GM19240 (cell line): ENCODE measurements at regions not wholly inside any gene's neighbourhood (a gene's known extent, or its start where the extent isn't known, plus 50 kb on each side); places are given as distances from the start of the nearest gene placed in this dataset.

Source experiments
- DNase-seq: peaks from one replicate; pipeline ENCODE4 v3.0.0; 2011; ENCODE audit warnings: low spot score; ENCODE audit not compliant: insufficient read length

- DNase-seq = no peak
Measured at GRCh38 chr6:149149653-149150052, 167.9 kb upstream of the TAB2 start.

DNA sequence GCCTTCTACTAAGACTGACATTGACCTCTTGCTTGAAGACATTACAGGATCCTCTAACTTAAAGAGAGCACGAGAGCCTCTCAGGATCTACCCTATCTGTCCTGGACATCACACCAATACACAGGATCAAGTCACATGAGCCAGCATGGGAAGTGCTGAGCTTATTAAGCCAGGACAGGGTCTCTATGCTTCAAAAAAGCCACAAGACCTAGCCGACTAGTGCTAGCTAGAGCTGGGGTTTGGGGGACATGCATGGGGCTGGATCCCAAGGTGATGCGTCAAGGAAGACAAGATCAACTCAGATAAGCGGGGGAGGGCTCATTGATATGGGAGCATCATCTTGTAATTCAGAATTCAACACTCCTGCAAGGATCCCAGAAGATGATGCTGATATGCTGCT, 167.2 kb upstream of the TAB2 start:
- no peak for DNase-seq

- no peak for DNase-seq
Measured at GRCh38 chr6:149150801-149151398, 166.6 kb upstream of the TAB2 start.

GRCh38 chr6:149152521-149152920, 165.0 kb upstream of the TAB2 start:
- no peak for DNase-seq

DNA sequence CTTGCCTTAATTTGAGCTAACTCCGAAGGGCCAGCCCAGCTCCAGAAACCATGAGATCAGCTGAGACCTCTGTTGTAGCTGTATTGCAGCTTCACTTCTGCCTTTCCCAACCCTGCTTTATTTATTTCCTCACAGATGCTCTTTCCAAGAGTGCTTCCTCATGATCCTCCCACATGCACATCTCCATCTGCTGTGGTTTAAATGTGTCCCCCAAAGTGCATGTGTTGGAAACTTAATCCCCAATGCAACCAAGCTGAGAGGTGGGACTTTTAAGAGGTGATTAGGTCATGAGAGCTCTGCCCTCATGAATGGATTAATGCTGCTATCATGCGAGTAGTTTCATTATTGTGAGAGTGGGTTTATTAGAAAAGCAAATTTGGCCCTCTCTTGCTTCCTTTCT, 164.4 kb upstream of the TAB2 start:
- DNase-seq = no peak

- no peak for DNase-seq
Measured at GRCh38 chr6:149153693-149154092, 163.8 kb upstream of the TAB2 start.

DNA sequence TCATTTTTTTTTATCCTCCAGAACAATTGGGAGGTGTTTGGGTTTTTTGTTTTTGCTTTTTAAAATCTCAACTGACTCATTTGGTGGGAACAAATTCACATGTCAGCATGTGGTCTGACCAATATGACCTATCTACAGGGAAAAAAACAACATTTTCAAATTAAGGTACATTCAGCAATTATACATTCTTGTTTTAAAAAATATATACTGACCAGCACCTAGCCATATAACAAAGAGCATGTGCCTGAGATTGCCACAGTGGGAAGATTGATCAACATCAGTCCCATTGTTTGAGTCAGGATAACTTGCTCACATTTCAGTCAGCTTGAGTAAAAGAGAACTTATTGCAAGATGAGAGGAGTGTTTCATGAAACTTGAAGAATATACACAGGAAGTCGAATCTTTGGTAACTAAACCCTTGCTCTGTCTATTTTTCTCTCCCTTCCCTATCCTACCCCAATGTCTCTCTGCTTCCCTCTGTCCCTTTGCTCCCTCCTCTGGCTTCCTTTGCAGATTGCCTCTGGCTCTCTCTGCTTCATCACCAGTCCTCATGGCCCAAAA, 163.2 kb upstream of the TAB2 start:
- DNase-seq = no peak

- DNase-seq = no peak
Measured at GRCh38 chr6:149157126-149157525, 160.4 kb upstream of the TAB2 start.

- no peak for DNase-seq
Measured at GRCh38 chr6:149158076-149158475, 159.4 kb upstream of the TAB2 start.

GRCh38 chr6:149160943-149161342, 156.6 kb upstream of the TAB2 start:
- no peak for DNase-seq

DNA sequence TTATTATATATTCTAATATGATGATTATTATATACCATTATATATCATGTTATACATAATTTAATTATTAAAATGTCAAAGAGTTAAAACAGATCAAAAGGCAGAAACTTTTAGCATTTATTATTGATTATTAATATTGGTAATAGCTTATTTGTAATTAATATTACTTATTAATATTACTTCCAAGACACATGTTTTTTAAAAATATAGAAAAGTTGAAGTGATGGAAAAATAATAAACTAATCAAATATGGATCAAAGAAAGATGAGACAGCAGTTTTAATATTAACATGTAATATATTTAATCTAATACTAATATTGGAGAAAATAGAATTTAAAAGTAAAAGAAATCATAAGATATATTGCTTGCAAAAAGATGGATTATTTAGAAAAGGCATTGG, 154.6 kb upstream of the TAB2 start:
- no peak for DNase-seq

DNA sequence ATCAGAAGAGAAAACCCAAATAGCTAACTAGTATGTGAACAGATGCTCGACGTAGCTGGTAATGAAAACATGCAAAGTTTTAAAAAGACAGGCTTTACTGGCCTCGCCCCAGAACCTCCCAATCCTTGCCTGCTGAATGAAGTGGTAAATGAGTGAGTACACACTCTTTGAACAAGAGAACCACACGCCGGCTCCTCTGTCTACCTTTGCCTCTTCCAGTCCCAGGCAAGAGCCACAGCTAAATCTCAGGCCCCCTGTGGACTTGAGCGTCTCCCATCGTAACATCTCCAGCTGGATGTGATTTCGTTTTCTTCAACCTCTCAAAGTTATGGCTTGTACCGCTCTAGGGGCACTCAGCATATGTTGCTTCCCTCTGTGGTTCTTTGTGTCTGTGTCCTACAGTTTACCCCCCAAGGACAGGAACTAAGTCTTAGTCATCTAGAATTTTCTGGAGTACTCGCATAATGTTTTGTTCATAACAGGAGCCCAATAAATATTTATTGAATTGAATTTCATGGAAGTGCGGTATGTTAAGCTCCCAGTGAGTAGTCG, 153.2 kb upstream of the TAB2 start:
- DNase-seq = no peak

GRCh38 chr6:149166336-149166735, 151.2 kb upstream of the TAB2 start:
- no peak for DNase-seq

GRCh38 chr6:149166747-149167146, 150.8 kb upstream of the TAB2 start:
- no peak for DNase-seq

GRCh38 chr6:149168968-149169367, 148.5 kb upstream of the TAB2 start:
- no peak for DNase-seq

DNA sequence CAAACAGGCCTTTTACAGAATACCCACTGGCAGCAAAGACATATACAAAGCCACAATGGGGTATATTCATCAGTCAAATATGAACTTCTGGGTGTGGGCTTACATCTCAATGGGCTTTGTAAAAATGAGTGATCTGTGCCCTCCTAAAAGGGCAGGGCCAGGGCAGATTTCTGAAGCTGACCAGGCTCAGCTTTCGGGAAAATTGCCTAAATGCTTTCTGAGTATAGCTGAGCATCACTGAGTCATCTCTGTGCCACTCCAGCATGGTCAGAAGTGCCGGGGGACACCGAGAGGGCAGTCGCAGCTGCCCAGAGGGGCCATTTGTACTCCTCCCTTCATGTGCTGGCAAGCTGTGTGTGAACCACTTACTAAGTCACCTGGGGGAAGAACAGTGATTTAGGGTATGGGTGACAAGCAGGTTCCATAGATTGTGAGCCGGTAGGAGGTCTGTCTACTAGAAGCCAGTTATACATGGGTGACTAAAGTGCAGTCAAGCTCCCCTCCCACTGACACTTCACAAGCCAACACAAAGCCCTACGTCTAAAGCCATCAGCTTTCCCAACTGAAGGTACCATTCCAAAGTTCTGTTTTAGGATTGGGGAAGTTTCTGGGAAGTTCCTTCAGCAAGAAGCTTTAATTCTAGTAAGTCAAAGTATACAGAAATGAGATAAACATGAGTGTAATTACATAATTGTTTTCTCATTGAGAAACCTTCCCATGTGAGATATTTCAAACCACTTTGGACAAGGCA, 147.6 kb upstream of the TAB2 start:
- no peak for DNase-seq

- no peak for DNase-seq
Measured at GRCh38 chr6:149170564-149171452, 146.7 kb upstream of the TAB2 start.

DNA sequence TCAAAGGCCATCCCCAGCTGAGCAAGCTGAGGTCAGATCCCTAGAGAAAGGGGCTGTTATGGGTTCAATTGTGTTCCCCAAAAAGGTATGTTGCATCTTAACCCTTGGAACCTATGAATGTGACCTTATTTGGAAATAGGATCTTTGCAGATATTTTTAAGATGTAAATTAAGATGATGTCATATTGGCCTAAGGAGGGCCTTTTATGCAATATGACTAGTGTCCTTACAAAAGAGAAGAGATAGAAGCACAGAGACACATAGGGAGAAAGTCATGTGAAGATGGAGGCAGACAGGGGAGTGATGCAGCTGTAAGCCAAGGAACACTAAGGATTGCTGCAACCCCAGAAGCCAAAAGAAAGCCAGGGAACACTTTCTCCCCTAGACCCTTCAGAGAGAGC, 144.3 kb upstream of the TAB2 start:
- no peak for DNase-seq

DNA sequence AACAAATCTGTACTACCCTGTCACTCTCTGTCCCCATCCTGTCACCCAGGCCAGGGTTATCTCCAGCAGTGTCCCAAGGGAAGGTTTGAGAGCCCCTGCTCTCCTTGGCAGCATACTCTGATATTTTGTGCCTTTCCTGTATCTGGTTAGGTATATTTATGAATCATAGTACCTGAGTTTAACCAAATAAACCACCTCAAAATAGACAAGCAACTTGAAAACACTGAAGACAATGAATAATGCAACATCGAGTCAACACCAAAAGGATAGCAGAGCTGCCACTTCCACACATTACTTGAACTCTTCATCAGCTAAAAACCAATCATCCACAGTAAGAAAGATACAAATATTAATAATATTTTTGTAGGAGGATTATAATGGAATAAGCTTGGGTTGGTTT, 142.6 kb upstream of the TAB2 start:
- no peak for DNase-seq

GRCh38 chr6:149176971-149177667, 140.4 kb upstream of the TAB2 start:
- DNase-seq = no peak

- DNase-seq = no peak
Measured at GRCh38 chr6:149179431-149179830, 138.1 kb upstream of the TAB2 start.
